Pancreas (tissue), 10 donors: ENCODE measurements at regions not wholly inside any gene's neighbourhood (a gene's known extent, or its start where the extent isn't known, plus 50 kb on each side); places are given as distances from the start of the nearest gene placed in this dataset.

Experiments used
- ATAC-seq, 4 donors: fragments of 200-7000 bp; cut with Tn5 transposase; one replicate each; pipeline versions ENCODE4 v1.8.0 to v1.9.1; 2020; ENCODE audit warnings: mild to moderate bottlenecking in 4 of 4, moderate library complexity in 4 of 4
- DNase-seq, 6 donors: peaks; one replicate each; pipeline ENCODE4 v3.0.0-alpha.2; 2020
- FAIRE-seq: peaks from 2 replicates; lab custom pipeline; 2012; peaks lifted over from hg19 to GRCh38; lab: Jason Lieb, UNC
- H3K27ac ChIP-seq, 4 donors: fragments of 200-600 bp; sonication (generic); 1 replicate in 3 of 4; 2 replicates in 1 of 4; pipeline versions ENCODE4 v1.5.0 to v1.8.0; 2020
- H3K27me3 ChIP-seq, 4 donors: fragments of 200-600 bp; one replicate each; pipeline ENCODE4 v1.8.0; 2021
- H3K36me3 ChIP-seq, 3 donors: fragments of 200-600 bp; sonication (generic) in 1 of 3; one replicate each; pipeline versions ENCODE4 v1.5.0 to v1.8.0; 2020 to 2021
- H3K4me1 ChIP-seq, 3 donors: fragments of 200-600 bp; one replicate each; pipeline ENCODE4 v1.8.0; 2021
- H3K4me3 ChIP-seq, 4 donors: fragments of 200-600 bp; sonication (generic) in 2 of 4; one replicate each; pipeline versions ENCODE4 v1.5.0 to v1.8.0; 2020 to 2021
- H3K9me3 ChIP-seq, 4 donors: fragments of 200-600 bp; one replicate each; pipeline ENCODE4 v1.8.0; 2021
- WGBS, 2 donors: extraction: QIAGEN DNeasy Blood & Tissue Kit; methylation state at CpG; one replicate each; pipeline ENCODE4 v1.1.7; 2013; 5-methylcytosine and 5-hydroxymethylcytosine counted together
- intact Hi-C, 3 donors: fragments of 100-400 bp; cut with DNase I; formaldehyde crosslinking; loops; one replicate each; pipeline versions ENCODE4 v1.11.1 to v1.14.2; 2022
- TF ChIP-seq, protein P1 (sequence below), 4 donors: fragments of 200-600 bp; sonication (generic) in 3 of 4; IDR thresholded peaks; one replicate each; pipeline versions ENCODE4 v1.5.0 to v1.8.0; 2021; ENCODE audit warnings: antibody characterized with exemption in 4 of 4
- donor health status: healthy with polysubstance abuse.
- donor health status: DM: no; HTN: no; CAD: no; lungs with moderate emphysema.
- donor health status: DM: no; HTN: no; CAD: no.
- donor health status: control.
- donor health status: control.
- donor health status: Bipolar disorder and iron deficiency.
- donor health status: DM: yes; HTN: yes; CAD: no.
- donor health status: DM: no; HTN: no; CAD: no.
- donor health status: DM: no; HTN: no; CAD: no.
- donor health status: DM: yes; HTN: yes; CAD: no.

DNA sequence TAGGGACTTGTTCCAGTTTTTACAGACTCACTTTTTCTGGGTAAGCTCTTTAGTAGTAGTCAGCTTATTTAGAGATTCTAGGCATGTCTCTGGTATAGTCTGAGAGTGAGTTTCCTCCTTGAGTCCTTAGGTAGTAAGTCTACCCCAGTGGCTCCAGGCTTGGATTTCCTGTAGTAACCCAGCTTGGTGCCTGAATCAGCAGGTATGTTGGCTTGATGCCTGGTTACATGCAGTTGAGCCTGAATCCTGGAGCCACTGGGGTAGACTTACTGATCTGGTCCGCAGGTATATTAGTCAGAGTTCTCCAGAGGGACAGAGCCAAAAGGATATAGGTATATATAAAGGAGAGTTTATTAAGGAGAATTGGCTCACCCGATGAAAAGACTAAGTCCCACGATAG is 85.8 kb upstream of the RBMS3 start:
- TF ChIP-seq, protein P1, sequence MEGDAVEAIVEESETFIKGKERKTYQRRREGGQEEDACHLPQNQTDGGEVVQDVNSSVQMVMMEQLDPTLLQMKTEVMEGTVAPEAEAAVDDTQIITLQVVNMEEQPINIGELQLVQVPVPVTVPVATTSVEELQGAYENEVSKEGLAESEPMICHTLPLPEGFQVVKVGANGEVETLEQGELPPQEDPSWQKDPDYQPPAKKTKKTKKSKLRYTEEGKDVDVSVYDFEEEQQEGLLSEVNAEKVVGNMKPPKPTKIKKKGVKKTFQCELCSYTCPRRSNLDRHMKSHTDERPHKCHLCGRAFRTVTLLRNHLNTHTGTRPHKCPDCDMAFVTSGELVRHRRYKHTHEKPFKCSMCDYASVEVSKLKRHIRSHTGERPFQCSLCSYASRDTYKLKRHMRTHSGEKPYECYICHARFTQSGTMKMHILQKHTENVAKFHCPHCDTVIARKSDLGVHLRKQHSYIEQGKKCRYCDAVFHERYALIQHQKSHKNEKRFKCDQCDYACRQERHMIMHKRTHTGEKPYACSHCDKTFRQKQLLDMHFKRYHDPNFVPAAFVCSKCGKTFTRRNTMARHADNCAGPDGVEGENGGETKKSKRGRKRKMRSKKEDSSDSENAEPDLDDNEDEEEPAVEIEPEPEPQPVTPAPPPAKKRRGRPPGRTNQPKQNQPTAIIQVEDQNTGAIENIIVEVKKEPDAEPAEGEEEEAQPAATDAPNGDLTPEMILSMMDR (IDR thresholded peaks at IDR 0.05), result no peak
- no peaks in the 10 kb centered on the region for H3K36me3 ChIP-seq
- intact Hi-C loops, result no loop called here
- no peak for DNase-seq
- no peaks in the 10 kb centered on the region for H3K9me3 ChIP-seq
- WGBS, 2 donors, result 24 to 31% methylated on average over 3 of the region's 3 CpGs
- H3K27me3 ChIP-seq, result no peaks in the 10 kb centered on the region
- no peak for ATAC-seq
- H3K4me1 ChIP-seq, result no peaks in the 10 kb centered on the region
- FAIRE-seq, result no peak
- H3K4me3 ChIP-seq, result no peak overlapping the region
- H3K27ac ChIP-seq, result no peak overlapping the region

- no peaks in the 10 kb centered on the region for H3K4me1 ChIP-seq
- H3K4me3 ChIP-seq, result no peak overlapping the region
- TF ChIP-seq, protein P1 (IDR thresholded peaks at IDR 0.05), result no peak
- no peak overlapping the region for H3K27ac ChIP-seq
- no peaks in the 10 kb centered on the region for H3K9me3 ChIP-seq
- FAIRE-seq, result no peak
- 65 to 91% methylated on average over 1 of the region's 1 CpG for WGBS, 2 donors
- ATAC-seq, result no peak
- DNase-seq, result no peak
- no peaks in the 10 kb centered on the region for H3K27me3 ChIP-seq
- H3K36me3 ChIP-seq, result no peaks in the 10 kb centered on the region
- intact Hi-C loops, result no loop called here
These were observed 79.3 kb upstream of the RBMS3 start for GRCh38 chr3:29201604-29202003.

GRCh38 chr3:29202378-29202777 is 78.5 kb upstream of the RBMS3 start:
- Histone ChIP-seq H3K27ac (no peak overlapping the region), H3K9me3 (no peaks in the 10 kb centered on the region), H3K4me1 (no peaks in the 10 kb centered on the region), H3K4me3 (no peak overlapping the region), H3K36me3 (no peaks in the 10 kb centered on the region), H3K27me3 (no peaks in the 10 kb centered on the region)
- no peak for ATAC-seq
- TF ChIP-seq, protein P1 (IDR thresholded peaks at IDR 0.05), result no peak
- intact Hi-C loops, result no loop called here
- no peak for FAIRE-seq
- WGBS, 2 donors, result 68 to 78% methylated on average over 4 of the region's 4 CpGs
- DNase-seq, result no peak

GRCh38 chr3:29203851-29204250 is 77.0 kb upstream of the RBMS3 start:
- H3K27me3 ChIP-seq, result no peaks in the 10 kb centered on the region
- intact Hi-C loops, result no loop called here
- H3K36me3 ChIP-seq, result no peaks in the 10 kb centered on the region
- FAIRE-seq, result no peak
- H3K4me1 ChIP-seq, result no peaks in the 10 kb centered on the region
- no peaks in the 10 kb centered on the region for H3K9me3 ChIP-seq
- 48 to 71% methylated on average over 1 of the region's 1 CpG for WGBS, 2 donors
- no peak for DNase-seq
- H3K4me3 ChIP-seq, result no peak overlapping the region
- no peak overlapping the region for H3K27ac ChIP-seq
- no peak for ATAC-seq
- TF ChIP-seq, protein P1 (IDR thresholded peaks at IDR 0.05), result no peak

- intact Hi-C loops, result no loop called here
- WGBS, 2 donors, result 28 to 34% methylated on average over 1 of the region's 1 CpG
- no peaks in the 10 kb centered on the region for H3K27me3 ChIP-seq
- no peaks in the 10 kb centered on the region for H3K4me1 ChIP-seq
- no peak for DNase-seq
- H3K4me3 ChIP-seq, result no peak overlapping the region
- H3K27ac ChIP-seq, result no peak overlapping the region
- no peak for ATAC-seq
- TF ChIP-seq, protein P1 (IDR thresholded peaks at IDR 0.05), result no peak
- no peaks in the 10 kb centered on the region for H3K36me3 ChIP-seq
- H3K9me3 ChIP-seq, result no peaks in the 10 kb centered on the region
- FAIRE-seq, result no peak
These were observed 73.4 kb upstream of the RBMS3 start for GRCh38 chr3:29207427-29207826.
